ENCODE measurements at regions not wholly inside any gene's neighbourhood (a gene's known extent, or its start where the extent isn't known, plus 50 kb on each side); places are given as distances from the start of the nearest gene placed in this dataset.

GRCh38 chr3:66803721-66804695 lies 194.1 kb upstream of the KBTBD8 start:
- no peaks in the 10 kb centered on the region for H3K27me3 ChIP-seq (ENCODE audit: low read depth)
- intact Hi-C loops (cut with micrococcal nuclease) = no loop called here
- H3K4me1 ChIP-seq = peaks cover 15% of the 10 kb centered on the region
- TF ChIP-seq, protein P1, sequence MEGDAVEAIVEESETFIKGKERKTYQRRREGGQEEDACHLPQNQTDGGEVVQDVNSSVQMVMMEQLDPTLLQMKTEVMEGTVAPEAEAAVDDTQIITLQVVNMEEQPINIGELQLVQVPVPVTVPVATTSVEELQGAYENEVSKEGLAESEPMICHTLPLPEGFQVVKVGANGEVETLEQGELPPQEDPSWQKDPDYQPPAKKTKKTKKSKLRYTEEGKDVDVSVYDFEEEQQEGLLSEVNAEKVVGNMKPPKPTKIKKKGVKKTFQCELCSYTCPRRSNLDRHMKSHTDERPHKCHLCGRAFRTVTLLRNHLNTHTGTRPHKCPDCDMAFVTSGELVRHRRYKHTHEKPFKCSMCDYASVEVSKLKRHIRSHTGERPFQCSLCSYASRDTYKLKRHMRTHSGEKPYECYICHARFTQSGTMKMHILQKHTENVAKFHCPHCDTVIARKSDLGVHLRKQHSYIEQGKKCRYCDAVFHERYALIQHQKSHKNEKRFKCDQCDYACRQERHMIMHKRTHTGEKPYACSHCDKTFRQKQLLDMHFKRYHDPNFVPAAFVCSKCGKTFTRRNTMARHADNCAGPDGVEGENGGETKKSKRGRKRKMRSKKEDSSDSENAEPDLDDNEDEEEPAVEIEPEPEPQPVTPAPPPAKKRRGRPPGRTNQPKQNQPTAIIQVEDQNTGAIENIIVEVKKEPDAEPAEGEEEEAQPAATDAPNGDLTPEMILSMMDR (IDR thresholded peaks at IDR 0.05; ENCODE audit: borderline replicate concordance) = no peak
- no peaks in the 10 kb centered on the region for H3K36me3 ChIP-seq
- no peak for DNase-seq
- H3K4me3 ChIP-seq = no peak overlapping the region
- no peaks in the 10 kb centered on the region for H3K9me3 ChIP-seq (replicated peaks)
- no peak overlapping the region for H3K27ac ChIP-seq (replicated peaks)

DNA sequence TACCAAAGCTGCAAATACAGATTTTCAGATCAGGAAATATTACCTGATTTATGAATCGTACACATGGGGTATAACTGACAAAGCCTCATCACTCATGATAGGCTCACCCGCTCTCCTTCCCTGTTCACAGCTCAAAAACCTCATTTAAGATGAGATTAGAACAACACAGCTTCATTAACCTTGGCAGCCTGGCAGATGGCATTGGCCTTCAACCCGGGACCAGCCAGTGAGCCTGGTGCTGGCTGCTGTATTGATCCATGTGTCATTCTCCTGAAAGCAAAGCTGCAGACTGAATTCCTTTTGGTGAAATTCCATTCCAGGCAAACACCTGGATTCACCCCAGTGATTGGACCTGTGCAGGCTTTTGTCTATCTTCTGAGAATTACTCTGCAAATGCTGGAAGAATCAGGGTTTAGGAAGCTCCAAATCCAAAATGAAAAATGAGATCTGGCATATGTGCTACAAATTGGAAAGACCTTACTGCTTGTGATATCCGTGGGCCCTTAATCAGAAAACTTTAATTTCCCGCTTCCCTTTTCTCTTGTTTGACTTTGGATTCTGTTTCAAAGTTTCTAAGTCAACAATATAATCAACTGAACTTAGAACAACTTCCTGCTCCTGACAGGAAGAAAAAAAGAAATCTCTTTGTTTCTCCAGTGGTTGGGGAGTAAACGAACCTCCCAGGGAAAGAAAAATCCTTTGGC lies 189.1 kb upstream of the KBTBD8 start:
- no peak overlapping the region for H3K27ac ChIP-seq (replicated peaks)
- intact Hi-C loops (cut with micrococcal nuclease) = no loop called here
- no peaks in the 10 kb centered on the region for H3K36me3 ChIP-seq
- no peaks in the 10 kb centered on the region for H3K27me3 ChIP-seq (ENCODE audit: low read depth)
- H3K4me1 ChIP-seq = peaks cover 4% of the 10 kb centered on the region
- TF ChIP-seq, protein P1 (IDR thresholded peaks at IDR 0.05; ENCODE audit: borderline replicate concordance) = no peak
- H3K9me3 ChIP-seq (replicated peaks) = no peaks in the 10 kb centered on the region
- no peak for DNase-seq
- H3K4me3 ChIP-seq = no peak overlapping the region

DNA sequence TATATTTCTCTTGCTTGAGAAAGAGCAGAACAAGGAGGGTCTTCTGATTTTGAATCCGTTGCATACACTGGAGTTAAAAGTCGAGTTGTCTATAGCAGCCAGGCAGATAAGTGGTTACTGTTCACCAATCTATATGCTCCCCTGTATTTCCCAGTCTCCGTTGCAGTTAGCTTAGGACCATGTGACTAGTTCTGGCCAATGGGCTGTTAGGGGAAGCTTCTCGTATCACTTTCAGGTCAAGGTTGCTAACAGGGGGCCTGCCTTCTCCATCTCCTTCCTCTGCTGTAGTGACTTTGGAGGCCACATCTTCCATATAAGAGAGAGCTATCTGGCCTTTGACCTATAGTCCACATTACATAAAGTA lies 188.5 kb upstream of the KBTBD8 start:
- Histone ChIP-seq H3K27ac (replicated peaks) (no peak overlapping the region), H3K27me3 (ENCODE audit: low read depth) (no peaks in the 10 kb centered on the region), H3K36me3 (no peaks in the 10 kb centered on the region), H3K4me3 (no peak overlapping the region), H3K4me1 (no peaks in the 10 kb centered on the region), H3K9me3 (replicated peaks) (no peaks in the 10 kb centered on the region)
- TF ChIP-seq, protein P1 (IDR thresholded peaks at IDR 0.05; ENCODE audit: borderline replicate concordance) = no peak
- intact Hi-C loops (cut with micrococcal nuclease) = no loop called here
- no peak for DNase-seq

DNA sequence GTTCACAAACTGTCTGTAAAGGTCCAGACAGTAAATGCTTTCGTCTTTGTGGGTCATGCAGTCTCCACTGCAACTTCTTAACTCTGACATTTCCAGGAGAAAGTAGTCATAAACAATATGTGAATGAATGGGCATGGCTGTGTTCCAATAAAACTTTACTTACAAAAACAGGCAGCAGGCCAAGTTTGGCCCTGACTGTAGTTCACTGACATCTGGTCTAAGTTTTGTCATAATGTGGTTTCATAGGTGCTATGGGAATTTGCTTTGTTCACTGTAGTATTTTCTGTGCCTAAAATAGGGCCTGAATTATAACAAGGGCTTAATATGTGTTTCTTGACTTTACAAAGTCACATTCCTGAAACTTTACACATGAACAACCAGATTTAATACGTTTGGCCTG lies 186.0 kb upstream of the KBTBD8 start:
- no peaks in the 10 kb centered on the region for H3K9me3 ChIP-seq (replicated peaks)
- H3K4me1 ChIP-seq = peaks cover 4% of the 10 kb centered on the region
- no peak for DNase-seq
- H3K36me3 ChIP-seq = no peaks in the 10 kb centered on the region
- H3K4me3 ChIP-seq = no peak overlapping the region
- H3K27ac ChIP-seq (replicated peaks) = no peak overlapping the region
- intact Hi-C loops (cut with micrococcal nuclease) = no loop called here
- TF ChIP-seq, protein P1 (IDR thresholded peaks at IDR 0.05; ENCODE audit: borderline replicate concordance) = no peak
- no peaks in the 10 kb centered on the region for H3K27me3 ChIP-seq (ENCODE audit: low read depth)

DNA sequence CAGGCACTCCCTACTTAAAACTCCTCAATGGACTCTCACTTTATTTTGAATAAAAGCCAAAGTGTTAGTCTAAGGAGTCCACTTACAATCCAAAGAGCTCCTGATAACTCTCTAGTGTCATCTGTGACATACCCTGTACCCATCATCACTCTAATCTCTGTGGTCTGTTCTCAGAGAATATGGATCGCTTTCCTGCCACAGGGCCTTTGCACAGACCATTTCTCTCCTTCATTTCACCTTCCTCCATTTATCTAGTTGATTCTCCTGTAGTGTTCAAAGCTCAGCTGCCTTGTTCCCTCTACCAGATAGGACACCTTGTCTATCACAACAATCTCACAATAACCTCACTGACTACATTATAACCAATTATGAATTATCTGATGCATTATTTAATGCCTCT lies 185.4 kb upstream of the KBTBD8 start:
- H3K4me1 ChIP-seq = peaks cover 4% of the 10 kb centered on the region
- TF ChIP-seq, protein P1 (IDR thresholded peaks at IDR 0.05; ENCODE audit: borderline replicate concordance) = no peak
- intact Hi-C loops (cut with micrococcal nuclease) = no loop called here
- no peaks in the 10 kb centered on the region for H3K27me3 ChIP-seq (ENCODE audit: low read depth)
- no peaks in the 10 kb centered on the region for H3K9me3 ChIP-seq (replicated peaks)
- no peak overlapping the region for H3K27ac ChIP-seq (replicated peaks)
- H3K36me3 ChIP-seq = no peaks in the 10 kb centered on the region
- H3K4me3 ChIP-seq = no peak overlapping the region
- no peak for DNase-seq

Measured in left ventricle myocardium inferior (tissue), 1 donor.